ENCODE measurements at regions not wholly inside any gene's neighbourhood (a gene's known extent, or its start where the extent isn't known, plus 50 kb on each side); places are given as distances from the start of the nearest gene placed in this dataset.

DNA sequence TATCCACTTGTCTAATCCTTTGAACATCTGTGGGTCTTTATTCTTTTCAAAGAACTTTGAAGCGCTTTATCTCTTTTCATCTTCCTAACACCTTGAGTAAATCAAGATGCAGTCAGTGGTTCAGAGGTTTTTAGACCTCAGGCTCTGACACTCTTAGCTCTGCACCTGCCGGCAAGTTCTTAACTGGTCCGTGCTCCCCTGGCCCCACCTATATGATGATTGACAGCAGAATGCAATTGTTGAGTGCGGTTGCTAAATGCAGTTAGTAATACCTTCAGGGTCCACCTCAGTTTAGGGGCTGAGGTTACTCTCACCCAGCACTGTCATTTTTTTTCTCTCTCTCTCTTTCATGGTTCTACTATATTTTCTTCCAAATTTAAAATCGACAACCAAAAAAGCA, 854.2 kb upstream of the AUTS2 start:
- H3K27me3 ChIP-seq (ENCODE audit: control insufficient read depth in 2 of 2, insufficient read depth in 1 of 2, low read length in 1 of 2) = no peaks in the 10 kb centered on the region
- H3K36me3 ChIP-seq (ENCODE audit: control insufficient read depth in 2 of 2, insufficient read depth in 2 of 2, low read length in 1 of 2) = no peaks in the 10 kb centered on the region
- H3K27ac ChIP-seq (ENCODE audit: low read depth in 1 of 2, low read length in 1 of 2) = no peak overlapping the region
- H3K9me3 ChIP-seq (ENCODE audit: control insufficient read depth in 2 of 2, insufficient read depth in 1 of 2, low read length in 1 of 2) = peaks cover 0 to 16% of the 10 kb centered on the region in 2 donors
- DNase-seq (ENCODE audit: low read depth in 6 of 9, low spot score in 9 of 9) = no peak
- H3K4me3 ChIP-seq (ENCODE audit: low read length in 2 of 2) = no peak overlapping the region
- 85% methylated on average over 5 of the region's 5 CpGs for WGBS
- no peaks in the 10 kb centered on the region for H3K4me1 ChIP-seq (ENCODE audit: control insufficient read depth in 2 of 2, insufficient read depth in 2 of 2, low read length in 2 of 2)

- Histone ChIP-seq H3K27me3 (ENCODE audit: control insufficient read depth in 2 of 2, insufficient read depth in 1 of 2, low read length in 1 of 2) (no peaks in the 10 kb centered on the region), H3K9me3 (ENCODE audit: control insufficient read depth in 2 of 2, insufficient read depth in 1 of 2, low read length in 1 of 2) (peaks cover 1 to 20% of the 10 kb centered on the region in 2 donors), H3K36me3 (ENCODE audit: control insufficient read depth in 2 of 2, insufficient read depth in 2 of 2, low read length in 1 of 2) (no peaks in the 10 kb centered on the region), H3K27ac (ENCODE audit: low read depth in 1 of 2, low read length in 1 of 2) (no peak overlapping the region), H3K4me3 (ENCODE audit: low read length in 2 of 2) (no peak overlapping the region), H3K4me1 (ENCODE audit: control insufficient read depth in 2 of 2, insufficient read depth in 2 of 2, low read length in 2 of 2) (no peaks in the 10 kb centered on the region)
- no peak for DNase-seq (ENCODE audit: low read depth in 6 of 9, low spot score in 9 of 9)
- WGBS = 87% methylated on average over 14 of the region's 14 CpGs
Measured at GRCh38 chr7:68748934-68749900, 849.1 kb upstream of the AUTS2 start.

- H3K27me3 ChIP-seq (ENCODE audit: control insufficient read depth in 2 of 2, insufficient read depth in 1 of 2, low read length in 1 of 2) = no peaks in the 10 kb centered on the region
- peaks cover 1 to 19% of the 10 kb centered on the region in 2 donors for H3K9me3 ChIP-seq (ENCODE audit: control insufficient read depth in 2 of 2, insufficient read depth in 1 of 2, low read length in 1 of 2)
- DNase-seq (ENCODE audit: low read depth in 6 of 9, low spot score in 9 of 9) = no peak
- H3K36me3 ChIP-seq (ENCODE audit: control insufficient read depth in 2 of 2, insufficient read depth in 2 of 2, low read length in 1 of 2) = no peaks in the 10 kb centered on the region
- no peak overlapping the region for H3K27ac ChIP-seq (ENCODE audit: low read depth in 1 of 2, low read length in 1 of 2)
- WGBS = 80% methylated on average over 5 of the region's 5 CpGs
- no peaks in the 10 kb centered on the region for H3K4me1 ChIP-seq (ENCODE audit: control insufficient read depth in 2 of 2, insufficient read depth in 2 of 2, low read length in 2 of 2)
- no peak overlapping the region for H3K4me3 ChIP-seq (ENCODE audit: low read length in 2 of 2)
Measured at GRCh38 chr7:68752485-68753178, 845.6 kb upstream of the AUTS2 start.

DNA sequence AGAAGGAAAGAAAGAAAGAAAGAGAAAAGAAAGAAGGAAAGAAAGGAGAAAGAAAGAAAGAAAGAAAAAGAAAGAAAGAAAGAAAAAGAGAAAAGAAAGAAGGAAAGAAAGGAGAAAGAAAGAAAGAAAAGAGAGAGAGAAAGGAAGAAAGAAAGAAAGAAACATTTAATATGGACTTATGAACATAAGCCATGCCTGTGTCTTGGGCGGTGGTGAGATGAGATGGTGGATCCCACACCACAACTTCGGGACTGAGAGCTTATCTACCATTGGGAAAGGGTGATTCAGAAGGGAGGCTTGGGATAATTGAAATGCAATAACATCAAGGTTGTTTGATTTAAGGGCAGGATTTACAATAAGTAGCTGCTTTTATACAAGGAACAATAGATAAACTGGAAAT, 843.9 kb upstream of the AUTS2 start:
- Histone ChIP-seq H3K27me3 (ENCODE audit: control insufficient read depth in 2 of 2, insufficient read depth in 1 of 2, low read length in 1 of 2) (no peaks in the 10 kb centered on the region), H3K27ac (ENCODE audit: low read depth in 1 of 2, low read length in 1 of 2) (no peak overlapping the region), H3K4me3 (ENCODE audit: low read length in 2 of 2) (no peak overlapping the region), H3K9me3 (ENCODE audit: control insufficient read depth in 2 of 2, insufficient read depth in 1 of 2, low read length in 1 of 2) (peaks cover 1 to 12% of the 10 kb centered on the region in 2 donors), H3K4me1 (ENCODE audit: control insufficient read depth in 2 of 2, insufficient read depth in 2 of 2, low read length in 2 of 2) (no peaks in the 10 kb centered on the region), H3K36me3 (ENCODE audit: control insufficient read depth in 2 of 2, insufficient read depth in 2 of 2, low read length in 1 of 2) (no peaks in the 10 kb centered on the region)
- DNase-seq (ENCODE audit: low read depth in 6 of 9, low spot score in 9 of 9) = no peak
- 96% methylated on average over 2 of the region's 2 CpGs for WGBS

GRCh38 chr7:68756986-68757495, 841.2 kb upstream of the AUTS2 start:
- 84% methylated on average over 4 of the region's 4 CpGs for WGBS
- H3K4me3 ChIP-seq (ENCODE audit: low read length in 2 of 2) = no peak overlapping the region
- H3K9me3 ChIP-seq (ENCODE audit: control insufficient read depth in 2 of 2, insufficient read depth in 1 of 2, low read length in 1 of 2) = peaks cover 1 to 8% of the 10 kb centered on the region in 2 donors
- no peak for DNase-seq (ENCODE audit: low read depth in 6 of 9, low spot score in 9 of 9)
- H3K36me3 ChIP-seq (ENCODE audit: control insufficient read depth in 2 of 2, insufficient read depth in 2 of 2, low read length in 1 of 2) = no peaks in the 10 kb centered on the region
- no peaks in the 10 kb centered on the region for H3K4me1 ChIP-seq (ENCODE audit: control insufficient read depth in 2 of 2, insufficient read depth in 2 of 2, low read length in 2 of 2)
- H3K27me3 ChIP-seq (ENCODE audit: control insufficient read depth in 2 of 2, insufficient read depth in 1 of 2, low read length in 1 of 2) = no peaks in the 10 kb centered on the region
- H3K27ac ChIP-seq (ENCODE audit: low read depth in 1 of 2, low read length in 1 of 2) = no peak overlapping the region

- no peaks in the 10 kb centered on the region for H3K4me1 ChIP-seq (ENCODE audit: control insufficient read depth in 2 of 2, insufficient read depth in 2 of 2, low read length in 2 of 2)
- WGBS = 93% methylated on average over 3 of the region's 3 CpGs
- H3K9me3 ChIP-seq (ENCODE audit: control insufficient read depth in 2 of 2, insufficient read depth in 1 of 2, low read length in 1 of 2) = peaks cover 0 to 9% of the 10 kb centered on the region in 2 donors
- H3K27me3 ChIP-seq (ENCODE audit: control insufficient read depth in 2 of 2, insufficient read depth in 1 of 2, low read length in 1 of 2) = no peaks in the 10 kb centered on the region
- no peak overlapping the region for H3K4me3 ChIP-seq (ENCODE audit: low read length in 2 of 2)
- no peaks in the 10 kb centered on the region for H3K36me3 ChIP-seq (ENCODE audit: control insufficient read depth in 2 of 2, insufficient read depth in 2 of 2, low read length in 1 of 2)
- no peak for DNase-seq (ENCODE audit: low read depth in 6 of 9, low spot score in 9 of 9)
- no peak overlapping the region for H3K27ac ChIP-seq (ENCODE audit: low read depth in 1 of 2, low read length in 1 of 2)
Measured at GRCh38 chr7:68760556-68760955, 837.7 kb upstream of the AUTS2 start.

DNA sequence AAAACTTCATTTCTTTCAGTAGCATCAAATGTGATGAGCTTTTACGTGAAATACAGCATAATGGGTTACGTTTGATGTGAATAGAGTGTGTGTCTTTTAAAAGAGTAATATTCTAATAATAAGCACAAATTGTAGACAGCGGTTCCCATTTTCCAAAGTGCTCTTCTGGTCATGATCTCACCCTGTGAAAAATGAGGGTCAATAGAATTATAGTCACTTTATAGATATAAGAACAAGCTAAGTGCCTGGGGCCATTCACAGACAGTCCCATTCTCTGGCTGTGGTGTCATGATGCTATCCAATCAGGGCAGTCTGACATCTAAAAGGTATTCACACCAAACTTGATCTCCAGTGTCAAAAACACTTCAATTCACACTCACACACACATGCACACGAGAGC, 830.8 kb upstream of the AUTS2 start:
- Histone ChIP-seq H3K4me3 (ENCODE audit: low read length in 2 of 2) (no peak overlapping the region), H3K9me3 (ENCODE audit: control insufficient read depth in 2 of 2, insufficient read depth in 1 of 2, low read length in 1 of 2) (peaks cover 0 to 13% of the 10 kb centered on the region in 2 donors), H3K36me3 (ENCODE audit: control insufficient read depth in 2 of 2, insufficient read depth in 2 of 2, low read length in 1 of 2) (no peaks in the 10 kb centered on the region), H3K27me3 (ENCODE audit: control insufficient read depth in 2 of 2, insufficient read depth in 1 of 2, low read length in 1 of 2) (no peaks in the 10 kb centered on the region), H3K4me1 (ENCODE audit: control insufficient read depth in 2 of 2, insufficient read depth in 2 of 2, low read length in 2 of 2) (no peaks in the 10 kb centered on the region), H3K27ac (ENCODE audit: low read depth in 1 of 2, low read length in 1 of 2) (no peak overlapping the region)
- 82% methylated on average over 4 of the region's 4 CpGs for WGBS
- no peak for DNase-seq (ENCODE audit: low read depth in 6 of 9, low spot score in 9 of 9)

- H3K9me3 ChIP-seq (ENCODE audit: control insufficient read depth in 2 of 2, insufficient read depth in 1 of 2, low read length in 1 of 2) = peaks cover 0 to 10% of the 10 kb centered on the region in 2 donors
- H3K36me3 ChIP-seq (ENCODE audit: control insufficient read depth in 2 of 2, insufficient read depth in 2 of 2, low read length in 1 of 2) = no peaks in the 10 kb centered on the region
- DNase-seq (ENCODE audit: low read depth in 6 of 9, low spot score in 9 of 9) = no peak
- no peaks in the 10 kb centered on the region for H3K27me3 ChIP-seq (ENCODE audit: control insufficient read depth in 2 of 2, insufficient read depth in 1 of 2, low read length in 1 of 2)
- WGBS = 58% methylated on average over 6 of the region's 6 CpGs
- no peak overlapping the region for H3K27ac ChIP-seq (ENCODE audit: low read depth in 1 of 2, low read length in 1 of 2)
- no peak overlapping the region for H3K4me3 ChIP-seq (ENCODE audit: low read length in 2 of 2)
- H3K4me1 ChIP-seq (ENCODE audit: control insufficient read depth in 2 of 2, insufficient read depth in 2 of 2, low read length in 2 of 2) = no peaks in the 10 kb centered on the region
Measured at GRCh38 chr7:68770649-68771048, 827.6 kb upstream of the AUTS2 start.

- Histone ChIP-seq H3K4me1 (ENCODE audit: control insufficient read depth in 2 of 2, insufficient read depth in 2 of 2, low read length in 2 of 2) (no peaks in the 10 kb centered on the region), H3K27ac (ENCODE audit: low read depth in 1 of 2, low read length in 1 of 2) (no peak overlapping the region), H3K36me3 (ENCODE audit: control insufficient read depth in 2 of 2, insufficient read depth in 2 of 2, low read length in 1 of 2) (no peaks in the 10 kb centered on the region), H3K9me3 (ENCODE audit: control insufficient read depth in 2 of 2, insufficient read depth in 1 of 2, low read length in 1 of 2) (peaks cover 0 to 7% of the 10 kb centered on the region in 2 donors), H3K27me3 (ENCODE audit: control insufficient read depth in 2 of 2, insufficient read depth in 1 of 2, low read length in 1 of 2) (no peaks in the 10 kb centered on the region), H3K4me3 (ENCODE audit: low read length in 2 of 2) (no peak overlapping the region)
- DNase-seq (ENCODE audit: low read depth in 6 of 9, low spot score in 9 of 9) = no peak
- WGBS = 70% methylated on average over 3 of the region's 3 CpGs
Measured at GRCh38 chr7:68776326-68776725, 821.9 kb upstream of the AUTS2 start.

All from thymus (tissue), 11 donors.